Uterus (tissue), 3 donors: ENCODE measurements at regions not wholly inside any gene's neighbourhood (a gene's known extent, or its start where the extent isn't known, plus 50 kb on each side); places are given as distances from the start of the nearest gene placed in this dataset.

Experiments used
- DNase-seq, 2 donors: peaks; one replicate each; pipeline ENCODE4 v3.0.0-alpha.2; 2019 to 2020
- H3K27ac ChIP-seq, 2 donors: fragments of 200-600 bp; sonication (generic); 1 replicate in 1 of 2; 2 replicates in 1 of 2; pipeline ENCODE4 v1.5.1; 2016 to 2018
- H3K27me3 ChIP-seq, 2 donors: fragments of 200-600 bp; sonication (generic); one replicate each; pipeline ENCODE4 v1.5.1; 2018 to 2019; ENCODE audit warnings: control low read depth in 1 of 2
- H3K36me3 ChIP-seq, 2 donors: fragments of 200-600 bp; sonication (generic); one replicate each; pipeline ENCODE4 v1.5.1; 2019; ENCODE audit warnings: control low read depth in 1 of 2
- H3K4me1 ChIP-seq, 2 donors: fragments of 200-600 bp; sonication (generic); one replicate each; pipeline ENCODE4 v1.5.1; 2018 to 2019; ENCODE audit warnings: control low read depth in 1 of 2
- H3K4me3 ChIP-seq, 2 donors: fragments of 200-600 bp; sonication (generic); 1 replicate in 1 of 2; 2 replicates in 1 of 2; pipeline ENCODE4 v1.5.1; 2018 to 2019; ENCODE audit warnings: mild to moderate bottlenecking in 1 of 2
- H3K9me3 ChIP-seq, 2 donors: fragments of 200-600 bp; sonication (generic); one replicate each; pipeline ENCODE4 v1.5.1; 2019; ENCODE audit warnings: control low read depth in 1 of 2
- POLR2A ChIP-seq, 2 donors: fragments of 450-650 bp; IDR thresholded peaks; one replicate each; pipeline ENCODE4 v1.6.1; 2016; ENCODE audit warnings: antibody characterized with exemption in 2 of 2, mild to moderate bottlenecking in 1 of 2, moderate library complexity in 1 of 2
- intact Hi-C: fragments of 100-400 bp; cut with DNase I; formaldehyde crosslinking; loops from one replicate; pipeline ENCODE4 v1.15.1; 2023; ENCODE audit warnings: low total_unique reads
- TF ChIP-seq, protein P1 (sequence below), 4 experiments: fragments of 200-600 bp in 2 of 4; fragments of 450-650 bp in 2 of 4; sonication (generic) in 2 of 4; IDR thresholded peaks; one replicate each; pipeline ENCODE4 v1.5.1; 2016 to 2019; ENCODE audit warnings: antibody characterized with exemption in 4 of 4, mild to moderate bottlenecking in 2 of 4, moderate library complexity in 1 of 4
- donor health status: DM: yes; HTN: yes; CAD: no.

DNA sequence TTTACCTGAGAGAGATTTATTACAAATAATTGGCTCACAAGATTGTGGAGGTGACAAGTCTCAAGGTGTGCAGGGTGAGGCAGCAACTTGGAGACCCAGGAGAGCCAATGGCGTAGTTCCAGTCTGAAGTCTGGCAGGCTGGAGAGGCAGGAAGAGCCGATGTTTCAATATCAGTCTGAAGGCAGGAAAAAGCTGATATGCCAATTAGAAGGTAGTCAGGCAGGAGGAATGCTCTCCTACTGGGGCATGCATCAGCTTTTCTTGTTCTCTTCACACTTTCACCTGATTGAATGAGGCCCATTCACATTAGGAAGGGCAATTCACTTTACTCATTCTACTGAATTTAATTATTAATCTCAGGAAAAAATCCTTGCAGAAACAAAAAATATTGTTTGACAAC lies 1351.7 kb upstream of the ADGRL3 start:
- H3K27me3 ChIP-seq: no peaks in the 10 kb centered on the region
- no peaks in the 10 kb centered on the region for H3K4me1 ChIP-seq
- TF ChIP-seq, protein P1, sequence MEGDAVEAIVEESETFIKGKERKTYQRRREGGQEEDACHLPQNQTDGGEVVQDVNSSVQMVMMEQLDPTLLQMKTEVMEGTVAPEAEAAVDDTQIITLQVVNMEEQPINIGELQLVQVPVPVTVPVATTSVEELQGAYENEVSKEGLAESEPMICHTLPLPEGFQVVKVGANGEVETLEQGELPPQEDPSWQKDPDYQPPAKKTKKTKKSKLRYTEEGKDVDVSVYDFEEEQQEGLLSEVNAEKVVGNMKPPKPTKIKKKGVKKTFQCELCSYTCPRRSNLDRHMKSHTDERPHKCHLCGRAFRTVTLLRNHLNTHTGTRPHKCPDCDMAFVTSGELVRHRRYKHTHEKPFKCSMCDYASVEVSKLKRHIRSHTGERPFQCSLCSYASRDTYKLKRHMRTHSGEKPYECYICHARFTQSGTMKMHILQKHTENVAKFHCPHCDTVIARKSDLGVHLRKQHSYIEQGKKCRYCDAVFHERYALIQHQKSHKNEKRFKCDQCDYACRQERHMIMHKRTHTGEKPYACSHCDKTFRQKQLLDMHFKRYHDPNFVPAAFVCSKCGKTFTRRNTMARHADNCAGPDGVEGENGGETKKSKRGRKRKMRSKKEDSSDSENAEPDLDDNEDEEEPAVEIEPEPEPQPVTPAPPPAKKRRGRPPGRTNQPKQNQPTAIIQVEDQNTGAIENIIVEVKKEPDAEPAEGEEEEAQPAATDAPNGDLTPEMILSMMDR (IDR thresholded peaks at IDR 0.05): no peak
- TF ChIP-seq POLR2A (IDR thresholded peaks at IDR 0.05): no peak
- H3K4me3 ChIP-seq: no peak overlapping the region
- H3K36me3 ChIP-seq: no peaks in the 10 kb centered on the region
- DNase-seq: no peak
- no peaks in the 10 kb centered on the region for H3K9me3 ChIP-seq
- intact Hi-C loops: no loop called here
- no peak overlapping the region for H3K27ac ChIP-seq

DNA sequence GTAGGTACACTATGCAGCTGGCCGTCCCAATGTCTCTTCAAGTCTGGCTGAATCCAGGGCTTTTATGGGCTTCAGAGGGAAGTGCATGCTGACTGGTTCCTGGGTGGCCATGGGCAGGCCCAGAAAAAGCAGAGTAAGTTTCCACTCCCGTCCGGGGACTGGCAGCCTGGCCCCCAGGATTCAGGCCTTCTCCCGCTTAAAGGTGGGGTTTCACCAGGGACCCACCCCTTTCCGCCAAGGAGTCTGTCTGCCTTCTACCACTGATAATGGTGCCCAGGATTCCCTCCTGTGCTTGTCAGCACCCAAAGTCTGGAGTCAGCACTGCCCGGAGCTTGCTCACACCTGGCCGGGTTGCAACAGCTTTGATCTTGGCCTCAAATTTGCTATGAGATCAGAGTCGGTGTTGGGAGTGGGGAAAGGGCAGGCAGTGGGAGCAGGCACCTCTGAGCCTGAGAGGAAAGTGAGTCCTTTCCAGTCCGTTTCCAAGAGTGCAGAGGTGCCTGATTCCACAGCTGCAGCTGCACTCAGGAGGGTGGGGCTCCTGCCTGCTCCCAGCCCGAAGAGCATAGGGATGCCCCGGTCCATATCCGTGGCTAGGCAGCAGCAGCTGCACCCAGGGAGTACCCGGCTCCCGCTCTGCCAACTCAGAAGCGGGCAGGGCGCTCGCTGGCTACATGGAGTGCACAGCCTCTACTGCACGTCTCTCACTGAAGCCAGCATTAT lies 1344.3 kb upstream of the ADGRL3 start:
- TF ChIP-seq, protein P1 (IDR thresholded peaks at IDR 0.05): no peak
- TF ChIP-seq POLR2A (IDR thresholded peaks at IDR 0.05): no peak
- H3K36me3 ChIP-seq: no peaks in the 10 kb centered on the region
- no peaks in the 10 kb centered on the region for H3K9me3 ChIP-seq
- intact Hi-C loops: no loop called here
- DNase-seq: no peak
- no peaks in the 10 kb centered on the region for H3K4me1 ChIP-seq
- H3K27me3 ChIP-seq: no peaks in the 10 kb centered on the region
- no peak overlapping the region for H3K4me3 ChIP-seq
- H3K27ac ChIP-seq: no peak overlapping the region

DNA sequence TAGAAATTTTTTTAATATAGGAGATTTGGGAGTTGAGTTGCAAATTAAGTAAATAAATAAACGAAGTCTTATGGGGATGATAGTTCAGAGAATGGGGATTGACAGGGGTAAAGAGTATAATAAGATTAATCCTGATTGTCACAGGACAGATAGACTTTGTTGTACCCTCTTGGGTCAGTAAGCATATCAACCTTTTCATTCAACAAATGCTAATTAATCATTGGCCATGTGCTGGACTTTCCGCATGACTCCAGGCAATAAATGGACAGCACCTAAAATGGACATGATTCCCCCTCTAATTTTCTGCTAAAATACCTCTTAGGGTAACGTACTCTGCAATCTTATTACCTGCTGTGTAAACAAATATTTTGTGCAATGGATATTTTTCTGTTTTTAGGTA lies 1331.1 kb upstream of the ADGRL3 start:
- H3K4me3 ChIP-seq: no peak overlapping the region
- intact Hi-C loops: no loop called here

DNA sequence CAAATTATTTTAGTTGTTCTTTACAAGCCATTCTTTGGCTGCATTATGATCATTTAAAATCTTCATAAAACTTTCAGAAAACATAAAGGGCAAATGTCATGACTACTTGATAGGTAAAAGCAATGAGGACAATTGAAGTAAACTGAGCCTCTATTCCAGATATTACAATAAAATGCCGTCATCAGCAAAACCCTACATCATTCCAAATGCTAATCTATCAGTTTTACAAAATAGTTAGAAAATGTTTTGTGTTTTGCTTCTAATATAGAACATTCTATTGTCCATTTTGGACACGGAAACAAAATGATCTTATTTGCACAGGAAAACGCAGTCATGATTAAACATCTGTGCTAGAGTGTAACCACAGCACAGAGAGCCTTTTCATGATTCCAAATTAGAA lies 1330.6 kb upstream of the ADGRL3 start:
- no peak for DNase-seq
- no peak for TF ChIP-seq POLR2A (IDR thresholded peaks at IDR 0.05)
- TF ChIP-seq, protein P1 (IDR thresholded peaks at IDR 0.05): no peak
- Histone ChIP-seq H3K4me3 (no peak overlapping the region), H3K4me1 (no peaks in the 10 kb centered on the region), H3K27ac (no peak overlapping the region), H3K27me3 (no peaks in the 10 kb centered on the region), H3K36me3 (no peaks in the 10 kb centered on the region), H3K9me3 (no peaks in the 10 kb centered on the region)
- intact Hi-C loops: no loop called here

More for the DNA sequence above, 1331.1 kb upstream of the ADGRL3 start:
- TF ChIP-seq, protein P1 (IDR thresholded peaks at IDR 0.05): no peak
- TF ChIP-seq POLR2A (IDR thresholded peaks at IDR 0.05): no peak
- no peaks in the 10 kb centered on the region for H3K9me3 ChIP-seq
- DNase-seq: no peak
- H3K27ac ChIP-seq: no peak overlapping the region
- no peaks in the 10 kb centered on the region for H3K4me1 ChIP-seq
- no peaks in the 10 kb centered on the region for H3K27me3 ChIP-seq
- no peaks in the 10 kb centered on the region for H3K36me3 ChIP-seq

DNA sequence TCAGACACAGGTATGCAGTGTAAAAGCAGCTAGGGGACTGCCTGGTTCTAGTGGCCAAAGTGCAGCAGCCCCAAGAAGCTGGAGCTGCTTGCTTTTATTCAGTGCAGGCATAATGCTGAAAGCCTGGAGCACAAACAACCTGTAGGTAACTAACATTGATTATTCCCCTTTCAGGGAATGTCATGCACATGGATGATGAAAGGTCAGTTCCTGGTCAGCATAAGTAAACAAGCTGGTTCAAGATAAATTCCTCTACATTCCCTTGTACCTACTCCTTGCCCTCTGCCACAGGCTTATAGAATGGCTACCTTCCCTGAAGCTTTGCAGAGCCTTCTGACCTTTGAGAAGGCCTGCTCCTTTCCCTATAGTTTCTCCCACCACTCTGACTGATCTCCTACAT lies 1318.5 kb upstream of the ADGRL3 start:
- no peaks in the 10 kb centered on the region for H3K36me3 ChIP-seq
- no peaks in the 10 kb centered on the region for H3K27me3 ChIP-seq
- intact Hi-C loops: no loop called here
- H3K27ac ChIP-seq: no peak overlapping the region
- no peak overlapping the region for H3K4me3 ChIP-seq
- TF ChIP-seq, protein P1 (IDR thresholded peaks at IDR 0.05): no peak
- TF ChIP-seq POLR2A (IDR thresholded peaks at IDR 0.05): no peak
- no peak for DNase-seq
- H3K9me3 ChIP-seq: no peaks in the 10 kb centered on the region
- H3K4me1 ChIP-seq: no peaks in the 10 kb centered on the region
